ENCODE measurements at regions not wholly inside any gene's neighbourhood (a gene's known extent, or its start where the extent isn't known, plus 50 kb on each side); places are given as distances from the start of the nearest gene placed in this dataset.
"Not testable (repeated sequence)": the region's sequence is repeated elsewhere in the genome, so short reads cannot be mapped to it uniquely, and the experiment has no call there.

- not testable (repeated sequence) for DNase-seq (ENCODE audit: low read depth in 3 of 3)
Observed at GRCh38 chr20:25798174-25798993, 101.7 kb upstream of the ZNF337 start.

GRCh38 chr20:25797062-25797461, 100.4 kb upstream of the ZNF337 start:
- not testable (repeated sequence) for DNase-seq (ENCODE audit: low read depth in 3 of 3)

- DNase-seq (ENCODE audit: low read depth in 3 of 3), result not testable (repeated sequence)
Observed at GRCh38 chr20:25777241-25777640, 80.6 kb upstream of the ZNF337 start.

GRCh38 chr20:25774711-25775110, 78.1 kb upstream of the ZNF337 start:
- not testable (repeated sequence) for DNase-seq (ENCODE audit: low read depth in 3 of 3)

GRCh38 chr20:25774203-25774602, 77.5 kb upstream of the ZNF337 start:
- not testable (repeated sequence) for DNase-seq (ENCODE audit: low read depth in 3 of 3)

- not testable (repeated sequence) for DNase-seq (ENCODE audit: low read depth in 3 of 3)
Observed at GRCh38 chr20:25772437-25772836, 75.8 kb upstream of the ZNF337 start.

GRCh38 chr20:25771818-25772217, 75.2 kb upstream of the ZNF337 start:
- DNase-seq (ENCODE audit: low read depth in 3 of 3), result not testable (repeated sequence)

- no peak for DNase-seq (ENCODE audit: low read depth in 3 of 3)
Observed at GRCh38 chr20:25761596-25761995, 64.9 kb upstream of the ZNF337 start.

GRCh38 chr20:25761046-25761445, 64.4 kb upstream of the ZNF337 start:
- not testable (repeated sequence) for DNase-seq (ENCODE audit: low read depth in 3 of 3)

GRCh38 chr20:25750765-25751696, 54.4 kb upstream of the ZNF337 start:
- DNase-seq (ENCODE audit: low read depth in 3 of 3), result peak; percentile 27 to 36 (median 34)

- DNase-seq (ENCODE audit: low read depth in 3 of 3), result no peak
Observed at GRCh38 chr20:25750220-25750764, 53.6 kb upstream of the ZNF337 start.

GRCh38 chr20:25749649-25750048, 53.0 kb upstream of the ZNF337 start:
- DNase-seq (ENCODE audit: low read depth in 3 of 3), result no peak
